GM06990 (cell line): ENCODE measurements at regions not wholly inside any gene's neighbourhood (a gene's known extent, or its start where the extent isn't known, plus 50 kb on each side); places are given as distances from the start of the nearest gene placed in this dataset.

Experiments
- DNase-seq: peaks from one replicate; pipeline ENCODE4 v3.0.0-alpha.2; 2011; ENCODE audit not compliant: insufficient read length; ENCODE audit errors: extremely low read depth
- H3K27me3 ChIP-seq: replicated peaks from 2 replicates; pipeline ENCODE4 v1.6.0; 2011; ENCODE audit warnings: low read length; ENCODE audit not compliant: control insufficient read depth, insufficient read depth
- H3K36me3 ChIP-seq: 2 replicates; pipeline ENCODE4 v1.5.1; 2011; ENCODE audit warnings: low read length; ENCODE audit not compliant: control insufficient read depth, insufficient read depth
- H3K4me3 ChIP-seq: replicated peaks from 2 replicates; pipeline ENCODE4 v1.5.1; 2011; ENCODE audit warnings: low read depth, mild to moderate bottlenecking, control low read depth, low read length
- TF ChIP-seq, protein P1 (sequence below): IDR thresholded peaks from 2 replicates; pipeline ENCODE4 v1.5.1; 2011; ENCODE audit warnings: low read length, control low read depth, mild to moderate bottlenecking, inconsistent platforms; ENCODE audit not compliant: insufficient read depth, poor library complexity, severe bottlenecking

DNA sequence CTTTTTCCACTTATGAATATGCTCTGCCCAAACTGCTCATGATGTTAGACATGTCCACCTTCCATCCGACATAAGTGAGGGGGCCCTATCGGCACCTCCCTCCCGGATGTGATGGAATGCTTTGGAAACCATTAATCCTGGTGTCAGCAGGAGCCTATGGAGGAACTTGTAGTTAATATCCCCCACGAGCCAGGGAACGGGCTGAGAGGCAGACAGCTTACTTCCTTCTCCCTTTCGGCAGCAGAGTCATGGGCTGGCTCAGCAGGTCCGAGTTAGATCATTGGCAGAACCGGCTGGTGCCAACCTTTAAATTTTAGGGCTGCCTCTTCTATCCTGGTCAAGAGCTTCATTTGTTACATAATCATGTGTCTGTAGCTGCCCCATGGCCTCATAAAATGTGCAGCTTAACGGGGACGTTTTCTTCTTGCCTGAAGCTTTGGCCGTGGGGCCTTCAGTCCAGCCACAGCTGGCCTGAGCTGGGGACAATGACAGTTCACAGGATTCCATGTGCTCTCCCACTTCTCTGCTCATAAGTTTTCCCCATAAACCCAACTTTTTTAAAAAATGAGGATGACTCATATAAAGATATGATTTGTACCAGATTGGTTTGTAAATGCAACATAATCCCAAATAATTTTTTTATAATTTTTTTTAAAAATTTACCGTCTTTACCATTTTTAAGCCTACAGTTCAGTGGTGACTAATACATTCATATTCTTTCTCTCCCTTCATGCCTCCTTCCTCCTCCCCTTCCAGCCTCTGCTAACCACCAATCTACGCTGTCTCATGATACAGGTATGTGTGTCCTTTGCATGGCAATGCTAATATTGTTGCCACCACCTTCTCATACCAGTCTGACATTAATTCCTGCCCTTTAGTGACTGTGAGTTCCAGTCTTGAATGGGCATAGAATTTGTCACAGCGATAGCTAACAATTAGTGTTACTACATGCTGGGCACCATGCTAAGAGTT lies 62.2 kb upstream of the RGMA start:
- H3K4me3 ChIP-seq: no peak overlapping the region
- no peaks in the 10 kb centered on the region; the same call in 1 of the 2 replicates for H3K27me3 ChIP-seq
- no peak for DNase-seq
- TF ChIP-seq, protein P1, sequence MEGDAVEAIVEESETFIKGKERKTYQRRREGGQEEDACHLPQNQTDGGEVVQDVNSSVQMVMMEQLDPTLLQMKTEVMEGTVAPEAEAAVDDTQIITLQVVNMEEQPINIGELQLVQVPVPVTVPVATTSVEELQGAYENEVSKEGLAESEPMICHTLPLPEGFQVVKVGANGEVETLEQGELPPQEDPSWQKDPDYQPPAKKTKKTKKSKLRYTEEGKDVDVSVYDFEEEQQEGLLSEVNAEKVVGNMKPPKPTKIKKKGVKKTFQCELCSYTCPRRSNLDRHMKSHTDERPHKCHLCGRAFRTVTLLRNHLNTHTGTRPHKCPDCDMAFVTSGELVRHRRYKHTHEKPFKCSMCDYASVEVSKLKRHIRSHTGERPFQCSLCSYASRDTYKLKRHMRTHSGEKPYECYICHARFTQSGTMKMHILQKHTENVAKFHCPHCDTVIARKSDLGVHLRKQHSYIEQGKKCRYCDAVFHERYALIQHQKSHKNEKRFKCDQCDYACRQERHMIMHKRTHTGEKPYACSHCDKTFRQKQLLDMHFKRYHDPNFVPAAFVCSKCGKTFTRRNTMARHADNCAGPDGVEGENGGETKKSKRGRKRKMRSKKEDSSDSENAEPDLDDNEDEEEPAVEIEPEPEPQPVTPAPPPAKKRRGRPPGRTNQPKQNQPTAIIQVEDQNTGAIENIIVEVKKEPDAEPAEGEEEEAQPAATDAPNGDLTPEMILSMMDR: no peak
- no peaks in the 10 kb centered on the region for H3K36me3 ChIP-seq

DNA sequence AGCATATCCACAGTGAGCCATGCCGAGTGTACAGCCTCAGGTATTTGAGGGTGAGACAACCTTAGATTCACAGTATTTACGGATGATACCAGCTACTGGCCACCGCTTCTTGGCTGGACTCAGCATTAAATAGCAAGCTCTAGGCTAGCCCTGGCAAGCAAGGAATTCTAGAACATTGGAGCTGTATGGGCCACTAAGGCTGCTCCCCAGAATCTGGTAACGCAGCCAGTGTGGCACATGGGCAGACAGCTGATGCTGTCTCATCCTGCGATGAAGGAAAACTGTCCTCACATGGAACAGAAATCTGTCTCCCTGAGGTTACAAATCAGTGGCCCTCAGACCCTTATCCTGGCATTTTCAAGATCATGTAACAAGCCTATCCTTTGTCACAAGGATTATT lies 57.6 kb upstream of the RGMA start:
- Histone ChIP-seq H3K4me3 (no peak overlapping the region), H3K36me3 (no peaks in the 10 kb centered on the region), H3K27me3 (no peaks in the 10 kb centered on the region; the same call in 1 of the 2 replicates)
- DNase-seq: no peak
- TF ChIP-seq, protein P1: no peak

DNA sequence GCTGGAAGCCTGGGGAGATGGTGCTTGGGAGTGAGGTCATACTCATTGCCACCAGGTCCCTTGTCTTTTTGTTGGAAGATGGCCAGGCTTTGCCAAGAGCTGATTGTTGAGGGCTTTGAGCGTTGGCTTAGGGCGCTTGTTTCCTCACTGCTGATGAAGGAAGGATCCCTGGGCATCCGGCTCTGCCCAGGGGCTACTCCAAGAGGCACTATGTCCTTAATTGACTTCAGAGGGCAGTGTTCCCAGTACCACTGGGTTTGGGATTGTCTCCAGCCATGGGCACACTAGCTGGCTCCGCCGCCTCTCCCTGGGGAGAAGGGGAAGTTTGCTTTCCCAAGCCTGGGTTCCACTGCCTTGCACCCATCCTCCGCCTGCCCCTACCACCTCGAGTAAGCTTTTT lies 57.2 kb upstream of the RGMA start:
- TF ChIP-seq, protein P1: no peak
- no peak for DNase-seq
- H3K36me3 ChIP-seq: no peaks in the 10 kb centered on the region
- no peak overlapping the region for H3K4me3 ChIP-seq
- no peaks in the 10 kb centered on the region; the same call in 1 of the 2 replicates for H3K27me3 ChIP-seq

DNA sequence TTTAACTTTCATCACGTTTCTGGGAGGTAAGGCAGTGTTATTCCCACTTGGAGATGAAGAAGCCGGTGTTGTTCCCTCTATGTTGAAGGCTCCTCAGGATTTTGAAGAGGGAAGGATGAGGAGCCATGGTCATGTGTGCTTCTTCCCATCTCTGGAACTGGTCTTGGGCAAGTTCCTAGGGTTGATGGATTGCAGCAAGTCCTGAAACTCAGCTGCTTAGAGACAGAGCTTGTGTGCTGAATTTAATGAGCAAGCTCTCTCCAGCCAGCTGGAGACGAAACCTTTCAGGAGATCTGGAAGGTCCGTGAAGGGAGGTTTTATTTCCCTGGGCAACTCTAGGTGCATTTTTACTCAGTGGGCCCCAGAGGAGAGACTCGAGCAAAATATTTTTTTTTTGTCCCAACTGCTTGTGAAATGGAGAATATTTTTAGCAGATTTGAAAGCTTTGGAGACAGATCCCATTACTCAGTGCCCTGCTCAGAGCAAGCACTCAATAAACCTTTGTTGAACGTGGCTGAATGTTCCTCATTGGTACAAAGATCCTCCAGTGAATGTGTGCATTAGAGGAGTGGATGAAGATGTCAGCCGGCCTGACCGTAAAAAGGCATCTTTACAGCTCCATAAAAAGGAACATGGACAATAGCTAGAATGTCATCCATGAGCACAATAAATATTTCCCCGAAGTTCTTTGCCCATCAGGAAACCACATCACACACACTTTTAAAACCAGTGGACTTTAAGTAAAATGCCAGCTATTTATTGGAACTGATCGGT lies 55.6 kb upstream of the RGMA start:
- Histone ChIP-seq H3K36me3 (no peaks in the 10 kb centered on the region), H3K4me3 (no peak overlapping the region), H3K27me3 (no peaks in the 10 kb centered on the region; the same call in 1 of the 2 replicates)
- TF ChIP-seq, protein P1: no peak
- no peak for DNase-seq

DNA sequence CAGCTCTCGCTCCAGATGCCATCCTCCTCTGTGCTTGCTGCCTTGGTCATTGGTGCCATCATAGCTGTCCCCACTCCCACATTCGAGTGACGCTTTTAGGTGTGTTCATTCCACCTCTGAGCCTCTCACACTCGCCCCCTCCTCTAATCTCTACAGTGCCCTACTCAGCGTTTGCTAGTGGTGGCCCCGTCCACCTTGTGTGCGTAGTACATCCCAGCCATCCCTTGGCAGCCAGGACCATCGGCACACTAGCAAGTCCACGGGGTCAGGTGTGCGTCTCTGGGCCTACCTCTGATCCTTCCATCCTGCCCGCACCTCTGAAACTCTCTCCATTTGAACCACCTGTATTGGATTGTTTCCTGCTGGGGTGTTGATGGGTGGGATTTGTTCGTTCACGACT lies 54.2 kb upstream of the RGMA start:
- no peak for DNase-seq
- H3K36me3 ChIP-seq: no peaks in the 10 kb centered on the region
- H3K4me3 ChIP-seq: no peak overlapping the region
- H3K27me3 ChIP-seq: no peaks in the 10 kb centered on the region; the same call in 1 of the 2 replicates
- TF ChIP-seq, protein P1: no peak
